PFSK-1 (cell line): ENCODE measurements at regions not wholly inside any gene's neighbourhood (a gene's known extent, or its start where the extent isn't known, plus 50 kb on each side); places are given as distances from the start of the nearest gene placed in this dataset.

Experiments
- FOXP2 ChIP-seq: optimal IDR thresholded peaks from 2 replicates; pipeline ENCODE3; 2011; ENCODE audit warnings: borderline replicate concordance, control low read depth, inconsistent platforms; ENCODE audit not compliant: insufficient read depth; ENCODE audit errors: extremely low read length, extremely low read depth
- POLR2AphosphoS5 ChIP-seq: IDR thresholded peaks from 2 replicates; pipeline ENCODE4 v1.6.1; 2012; ENCODE audit warnings: low read depth, mild to moderate bottlenecking, control low read depth, low read length, moderate library complexity
- REST ChIP-seq, 2 experiments: IDR thresholded peaks; 2 replicates each; pipeline versions ENCODE4 v1.6.1 to v1.8.0; 2011 to 2012; ENCODE audit warnings: low read depth in 2 of 2, low read length in 2 of 2, control low read depth in 1 of 2, inconsistent platforms in 1 of 2, mild to moderate bottlenecking in 1 of 2, moderate library complexity in 1 of 2; ENCODE audit not compliant: insufficient read depth in 1 of 2
- SIN3A ChIP-seq: IDR thresholded peaks from 2 replicates; pipeline ENCODE4 v1.6.1; 2012; ENCODE audit warnings: mild to moderate bottlenecking, low read length, moderate library complexity, borderline replicate concordance; ENCODE audit not compliant: insufficient read depth
- TAF1 ChIP-seq: IDR thresholded peaks from 2 replicates; pipeline ENCODE4 v1.6.1; 2012; ENCODE audit warnings: low read length, control low read depth, borderline replicate concordance; ENCODE audit not compliant: insufficient read depth

GRCh38 chr3:162183440-162183839 lies 686.8 kb downstream of the OTOL1 start:
- TF ChIP-seq TAF1 (no peak), FOXP2 (no peak), SIN3A (no peak), REST (IDR thresholded peaks at IDR 0.05; ENCODE audit: insufficient read depth in 1 of 2, low read depth in 2 of 2, low read length in 2 of 2) (no peak), POLR2AphosphoS5 (no peak)

- no peak for TF ChIP-seq FOXP2
These were observed 695.9 kb downstream of the OTOL1 start for GRCh38 chr3:162192340-162193029.

- TF ChIP-seq TAF1 (no peak), FOXP2 (no peak), SIN3A (no peak), REST (IDR thresholded peaks at IDR 0.05; ENCODE audit: insufficient read depth in 1 of 2, low read depth in 2 of 2, low read length in 2 of 2) (no peak), POLR2AphosphoS5 (no peak)
These were observed 696.8 kb downstream of the OTOL1 start for GRCh38 chr3:162193148-162194095.

- TF ChIP-seq SIN3A (no peak), TAF1 (no peak), REST (IDR thresholded peaks at IDR 0.05; ENCODE audit: insufficient read depth in 1 of 2, low read depth in 2 of 2, low read length in 2 of 2) (no peak), POLR2AphosphoS5 (no peak), FOXP2 (no peak)
These were observed 698.5 kb downstream of the OTOL1 start for GRCh38 chr3:162195147-162195546.

GRCh38 chr3:162196964-162197363 lies 700.4 kb downstream of the OTOL1 start:
- TF ChIP-seq REST (IDR thresholded peaks at IDR 0.05; ENCODE audit: insufficient read depth in 1 of 2, low read depth in 2 of 2, low read length in 2 of 2) (no peak), TAF1 (no peak), SIN3A (no peak), POLR2AphosphoS5 (no peak), FOXP2 (no peak)
